ENCODE measurements at regions not wholly inside any gene's neighbourhood (a gene's known extent, or its start where the extent isn't known, plus 50 kb on each side); places are given as distances from the start of the nearest gene placed in this dataset.
"Not testable (repeated sequence)": the region's sequence is repeated elsewhere in the genome, so short reads cannot be mapped to it uniquely, and the experiment has no call there.

- POLR2A ChIA-PET (ENCODE audit: partially characterized antibody); H4K91ac ChIP-seq (replicated peaks; ENCODE audit: insufficient read length, low read length); H3K4me2 ChIP-seq (ENCODE audit: insufficient read depth in 1 of 2, low read depth in 2 of 2, low read length in 2 of 2); H3K23ac ChIP-seq (ENCODE audit: insufficient read length); H3K79me2 ChIP-seq (ENCODE audit: control insufficient read depth in 1 of 2, insufficient read depth in 2 of 2, low read length in 2 of 2); H2BK12ac ChIP-seq (ENCODE audit: low read depth, low read length); H4K8ac ChIP-seq (ENCODE audit: extremely low read depth, insufficient read depth, low read length); H3K4me3 ChIP-seq (ENCODE audit: extremely low read depth in 1 of 4, insufficient read depth in 2 of 4, low read depth in 3 of 4, low read length in 4 of 4); H3K4ac ChIP-seq (replicated peaks; ENCODE audit: insufficient read length, low read depth, low read length); H3K56ac ChIP-seq (replicated peaks; ENCODE audit: insufficient read length, low read depth, low read length); H3K9ac ChIP-seq (replicated peaks in 1 of 4; ENCODE audit: extremely low read depth in 1 of 4, low read depth in 3 of 4, low read length in 3 of 4); FAIRE-seq; H3K79me1 ChIP-seq (ENCODE audit: low read depth, low read length); H2BK120ac ChIP-seq (replicated peaks; ENCODE audit: low read depth, low read length); H3K18ac ChIP-seq (ENCODE audit: extremely low read depth, low read length); H2BK20ac ChIP-seq (ENCODE audit: low read length); CTCF ChIA-PET (ENCODE audit: partially characterized antibody); H2AFZ ChIP-seq (ENCODE audit: low read length); H3K23me2 ChIP-seq (ENCODE audit: low read depth, low read length); H4K5ac ChIP-seq (ENCODE audit: insufficient read length, low read depth, low read length); H2BK15ac ChIP-seq (ENCODE audit: low read length); H3K27me3 ChIP-seq (replicated peaks in 1 of 4; ENCODE audit: control insufficient read depth in 3 of 4, extremely low read depth in 1 of 4, insufficient read depth in 3 of 4, low read length in 3 of 4); H2AK5ac ChIP-seq (ENCODE audit: low read depth, low read length); DNase-seq (ENCODE audit: low read depth in 1 of 2, low spot score in 2 of 2); H3K4me1 ChIP-seq (replicated peaks in 1 of 4; ENCODE audit: control insufficient read depth in 3 of 4, insufficient read depth in 4 of 4, low read length in 3 of 4); H4K20me1 ChIP-seq (replicated peaks in 1 of 2; ENCODE audit: control insufficient read depth in 1 of 2, insufficient read depth in 2 of 2, low read length in 2 of 2); H3K27ac ChIP-seq (ENCODE audit: low read depth, low read length); H2BK5ac ChIP-seq (ENCODE audit: low read depth, low read length); H3K9me3 ChIP-seq (ENCODE audit: insufficient read depth in 2 of 2, low read depth in 1 of 2, low read length in 1 of 2); H3K14ac ChIP-seq (ENCODE audit: insufficient read length); H3K36me3 ChIP-seq (ENCODE audit: control insufficient read depth in 2 of 4, insufficient read depth in 4 of 4, low read length in 3 of 4): not testable (repeated sequence)
- WGBS, 2 experiments (ENCODE audit: extremely low coverage in 1 of 2, insufficient coverage in 1 of 2, insufficient read length in 1 of 2, insufficient replicate concordance in 2 of 2, low coverage in 1 of 2, low lambda C conversion rate in 2 of 2, missing lambda C conversion rate in 1 of 2): 94% methylated on average over 6 of the region's 6 CpGs; no CpG with 5 or more reads in 1 of the 2 experiments
Observed at GRCh38 chr9:88849878-88850277, 141.4 kb upstream of the S1PR3 start.

Data from H1 (cell line).